ENCODE measurements at regions not wholly inside any gene's neighbourhood (a gene's known extent, or its start where the extent isn't known, plus 50 kb on each side); places are given as distances from the start of the nearest gene placed in this dataset.

DNA sequence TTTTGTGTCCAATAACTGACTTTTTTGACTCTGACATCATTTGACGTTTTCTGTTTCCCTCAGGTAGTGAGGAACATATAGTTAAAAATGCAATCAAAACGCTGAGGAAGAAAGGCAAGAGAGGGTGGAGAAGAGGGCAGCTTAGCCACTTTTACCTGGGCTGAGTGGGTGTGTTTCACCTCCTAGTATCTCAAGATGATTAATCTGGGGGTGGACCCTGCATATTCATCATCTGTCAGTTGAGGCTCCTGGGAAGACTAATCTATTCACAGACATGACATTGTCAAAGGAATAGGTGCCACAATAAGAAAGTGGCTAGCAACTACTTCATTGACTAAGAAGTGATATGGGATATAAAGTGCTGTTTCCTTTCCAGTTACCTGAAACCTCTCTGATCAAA lies 331.5 kb upstream of the RARB start:
- H3K9ac ChIP-seq (replicated peaks; ENCODE audit: extremely low read depth, insufficient read depth, low read length): no peak overlapping the region
- no TSS peak for BruUV-seq (replicated peaks)
- TF ChIP-seq FOS (IDR thresholded peaks at IDR 0.05; ENCODE audit: borderline replicate concordance, insufficient read depth, low read length) (no peak), POLR2A (IDR thresholded peaks at IDR 0.05; ENCODE audit: low read depth, low read length) (no peak), GATA2 (IDR thresholded peaks at IDR 0.05; ENCODE audit: insufficient read depth, insufficient read length, low read depth, low read length) (no peak), MYC (IDR thresholded peaks at IDR 0.05; ENCODE audit: low read depth, low read length) (no peak), JUN (IDR thresholded peaks at IDR 0.05; ENCODE audit: borderline replicate concordance, insufficient read depth, insufficient read length, low read depth) (no peak), EZH2 (IDR thresholded peaks at IDR 0.05; ENCODE audit: borderline replicate concordance, low read depth, low read length, severe bottlenecking) (no peak), POLR2AphosphoS5 (IDR thresholded peaks at IDR 0.05; ENCODE audit: insufficient read depth, low read depth, low read length) (no peak)
- TF ChIP-seq, protein P1, sequence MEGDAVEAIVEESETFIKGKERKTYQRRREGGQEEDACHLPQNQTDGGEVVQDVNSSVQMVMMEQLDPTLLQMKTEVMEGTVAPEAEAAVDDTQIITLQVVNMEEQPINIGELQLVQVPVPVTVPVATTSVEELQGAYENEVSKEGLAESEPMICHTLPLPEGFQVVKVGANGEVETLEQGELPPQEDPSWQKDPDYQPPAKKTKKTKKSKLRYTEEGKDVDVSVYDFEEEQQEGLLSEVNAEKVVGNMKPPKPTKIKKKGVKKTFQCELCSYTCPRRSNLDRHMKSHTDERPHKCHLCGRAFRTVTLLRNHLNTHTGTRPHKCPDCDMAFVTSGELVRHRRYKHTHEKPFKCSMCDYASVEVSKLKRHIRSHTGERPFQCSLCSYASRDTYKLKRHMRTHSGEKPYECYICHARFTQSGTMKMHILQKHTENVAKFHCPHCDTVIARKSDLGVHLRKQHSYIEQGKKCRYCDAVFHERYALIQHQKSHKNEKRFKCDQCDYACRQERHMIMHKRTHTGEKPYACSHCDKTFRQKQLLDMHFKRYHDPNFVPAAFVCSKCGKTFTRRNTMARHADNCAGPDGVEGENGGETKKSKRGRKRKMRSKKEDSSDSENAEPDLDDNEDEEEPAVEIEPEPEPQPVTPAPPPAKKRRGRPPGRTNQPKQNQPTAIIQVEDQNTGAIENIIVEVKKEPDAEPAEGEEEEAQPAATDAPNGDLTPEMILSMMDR (IDR thresholded peaks at IDR 0.05; ENCODE audit: extremely low read depth in 1 of 2, insufficient read depth in 1 of 2, low read depth in 1 of 2, low read length in 2 of 2): no peak
- TF ChIP-seq, protein P2, sequence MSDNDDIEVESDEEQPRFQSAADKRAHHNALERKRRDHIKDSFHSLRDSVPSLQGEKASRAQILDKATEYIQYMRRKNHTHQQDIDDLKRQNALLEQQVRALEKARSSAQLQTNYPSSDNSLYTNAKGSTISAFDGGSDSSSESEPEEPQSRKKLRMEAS (IDR thresholded peaks at IDR 0.05; ENCODE audit: insufficient read depth, insufficient read length): no peak
- ChIA-PET CTCF (no interaction called here), POLR2A (no interaction called here)
- H2AFZ ChIP-seq (ENCODE audit: low read depth, low read length): no peak overlapping the region
- H3K27me3 ChIP-seq (ENCODE audit: control insufficient read depth in 2 of 2, insufficient read depth in 2 of 2, low read length in 2 of 2): peaks cover 0 to 2% of the 10 kb centered on the region in 2 experiments
- no peaks in the 10 kb centered on the region for H3K4me1 ChIP-seq (ENCODE audit: control insufficient read depth, extremely low read depth, insufficient read depth, low read length)
- H3K4me3 ChIP-seq (replicated peaks in 1 of 3; ENCODE audit: insufficient read depth in 1 of 3, low read depth in 1 of 3, low read length in 3 of 3): no peak overlapping the region
- H3K79me2 ChIP-seq (ENCODE audit: control insufficient read depth, insufficient read depth, low read length): no peaks in the 10 kb centered on the region
- intact Hi-C loops (cut with micrococcal nuclease): no loop called here
- no peaks in the 10 kb centered on the region for H3K9me1 ChIP-seq (replicated peaks; ENCODE audit: control insufficient read depth, extremely low read depth, insufficient read depth, low read length)
- FAIRE-seq (no peak), DNase-seq (ENCODE audit: low read depth, low spot score) (no peak)
- H3K36me3 ChIP-seq (ENCODE audit: control insufficient read depth in 2 of 2, extremely low read depth in 1 of 2, insufficient read depth in 2 of 2, low read length in 2 of 2): no peaks in the 10 kb centered on the region
- no peaks in the 10 kb centered on the region for H4K20me1 ChIP-seq (replicated peaks; ENCODE audit: control insufficient read depth, extremely low read depth, insufficient read depth, low read length)
- no peaks in the 10 kb centered on the region for H3K9me3 ChIP-seq (replicated peaks; ENCODE audit: control insufficient read depth, insufficient read depth, low read length)
- H3K4me2 ChIP-seq (ENCODE audit: insufficient read depth, low read length): no peak overlapping the region
- no peak overlapping the region for H3K27ac ChIP-seq (ENCODE audit: insufficient read depth, low read depth, low read length)
- dilution Hi-C loops (cut with MboI; ENCODE audit: extremely low pct_ligation_motif_present, low sequenced_read_pairs): no loop called here

Measured in endothelial cell of umbilical vein (primary cell).